KMS-11 (cell line): ENCODE measurements at regions not wholly inside any gene's neighbourhood (a gene's known extent, or its start where the extent isn't known, plus 50 kb on each side); places are given as distances from the start of the nearest gene placed in this dataset.

Experiments
- H2AFZ ChIP-seq: fragments of 200-600 bp; sonication (generic); 2 replicates; pipeline ENCODE4 v1.6.1; 2016; ENCODE audit warnings: antibody characterized with exemption, mixed run types, low read depth
- H3K27ac ChIP-seq: fragments of 200-600 bp; sonication (generic); 2 replicates; pipeline ENCODE4 v1.6.1; 2016; ENCODE audit warnings: mild to moderate bottlenecking, mixed run types
- H3K27me3 ChIP-seq: fragments of 200-600 bp; sonication (generic); 2 replicates; pipeline ENCODE4 v1.6.1; 2017; ENCODE audit warnings: mild to moderate bottlenecking, low read depth, mixed run types, moderate library complexity; ENCODE audit not compliant: insufficient read depth
- H3K36me3 ChIP-seq: fragments of 200-600 bp; sonication (generic); 2 replicates; pipeline ENCODE4 v1.6.1; 2017; ENCODE audit warnings: mild to moderate bottlenecking, mixed run types; ENCODE audit not compliant: insufficient read depth
- H3K4me1 ChIP-seq: fragments of 200-600 bp; sonication (generic); 2 replicates; pipeline ENCODE4 v1.6.1; 2016; ENCODE audit warnings: mild to moderate bottlenecking, low read depth, mixed run types; ENCODE audit not compliant: poor library complexity, severe bottlenecking
- H3K4me2 ChIP-seq: fragments of 200-600 bp; sonication (generic); 2 replicates; pipeline ENCODE4 v1.7.0; 2016; ENCODE audit warnings: mild to moderate bottlenecking, mixed run types
- H3K4me3 ChIP-seq: fragments of 200-600 bp; sonication (generic); IDR thresholded peaks from 2 replicates; pipeline ENCODE4 v1.6.1; 2017; ENCODE audit warnings: low read depth, low read length, mixed read lengths; ENCODE audit not compliant: insufficient read depth
- H3K79me2 ChIP-seq: fragments of 200-600 bp; sonication (generic); 2 replicates; pipeline ENCODE4 v1.6.1; 2016; ENCODE audit warnings: low read depth, mixed run types; ENCODE audit not compliant: insufficient read depth
- H3K9ac ChIP-seq: fragments of 200-600 bp; sonication (generic); 2 replicates; pipeline ENCODE4 v1.6.1; 2016; ENCODE audit warnings: mild to moderate bottlenecking, mixed run types
- H4K20me1 ChIP-seq: fragments of 200-600 bp; sonication (generic); 2 replicates; pipeline ENCODE4 v1.6.1; 2016; ENCODE audit warnings: mild to moderate bottlenecking, mixed run types; ENCODE audit not compliant: insufficient read depth
- CTCF ChIP-seq: fragments of 200-600 bp; sonication (generic); conservative IDR thresholded peaks from 2 replicates; pipeline ENCODE4 v1.6.1; 2017; ENCODE audit warnings: low read depth, mild to moderate bottlenecking, antibody characterized with exemption, low read length, moderate library complexity, mixed read lengths

GRCh38 chr1:234720709-234721441 lies 110.9 kb upstream of the IRF2BP2 start:
- no peaks in the 10 kb centered on the region for H3K79me2 ChIP-seq
- H3K36me3 ChIP-seq, result no peaks in the 10 kb centered on the region
- H2AFZ ChIP-seq, result no peak overlapping the region
- peaks cover 27% of the 10 kb centered on the region for H3K4me1 ChIP-seq
- no peak overlapping the region for H3K4me3 ChIP-seq
- no peaks in the 10 kb centered on the region for H4K20me1 ChIP-seq
- H3K27ac ChIP-seq, result no peak overlapping the region
- no peak overlapping the region for H3K9ac ChIP-seq
- no peaks in the 10 kb centered on the region for H3K27me3 ChIP-seq
- TF ChIP-seq CTCF, result no peak
- no peak overlapping the region for H3K4me2 ChIP-seq

- H3K4me1 ChIP-seq, result peaks cover 15% of the 10 kb centered on the region
- H2AFZ ChIP-seq, result no peak overlapping the region
- no peaks in the 10 kb centered on the region for H3K36me3 ChIP-seq
- H3K4me2 ChIP-seq, result no peak overlapping the region
- no peak for TF ChIP-seq CTCF
- no peak overlapping the region for H3K4me3 ChIP-seq
- H4K20me1 ChIP-seq, result no peaks in the 10 kb centered on the region
- no peaks in the 10 kb centered on the region for H3K27me3 ChIP-seq
- H3K9ac ChIP-seq, result no peak overlapping the region
- no peak overlapping the region for H3K27ac ChIP-seq
- no peaks in the 10 kb centered on the region for H3K79me2 ChIP-seq
Measured at GRCh38 chr1:234719454-234720251, 109.7 kb upstream of the IRF2BP2 start.

GRCh38 chr1:234718496-234719453 lies 108.8 kb upstream of the IRF2BP2 start:
- Histone ChIP-seq H4K20me1 (no peaks in the 10 kb centered on the region), H3K4me1 (peaks cover 10% of the 10 kb centered on the region), H3K36me3 (no peaks in the 10 kb centered on the region), H2AFZ (no peak overlapping the region), H3K9ac (no peak overlapping the region), H3K4me2 (no peak overlapping the region), H3K27me3 (no peaks in the 10 kb centered on the region), H3K4me3 (no peak overlapping the region), H3K79me2 (no peaks in the 10 kb centered on the region), H3K27ac (no peak overlapping the region)
- TF ChIP-seq CTCF, result no peak

GRCh38 chr1:234716908-234717375 lies 107.0 kb upstream of the IRF2BP2 start:
- TF ChIP-seq CTCF, result no peak
- Histone ChIP-seq H4K20me1 (no peaks in the 10 kb centered on the region), H3K4me2 (no peak overlapping the region)

More at GRCh38 chr1:234716908-234717375, 107.0 kb upstream of the IRF2BP2 start:
- H2AFZ ChIP-seq, result no peak overlapping the region
- no peaks in the 10 kb centered on the region for H3K27me3 ChIP-seq
- H3K4me1 ChIP-seq, result no peaks in the 10 kb centered on the region
- H3K9ac ChIP-seq, result no peak overlapping the region
- H3K27ac ChIP-seq, result no peak overlapping the region
- no peak overlapping the region for H3K4me3 ChIP-seq
- H3K36me3 ChIP-seq, result no peaks in the 10 kb centered on the region
- no peaks in the 10 kb centered on the region for H3K79me2 ChIP-seq
